GM06990 (cell line): ENCODE measurements at regions not wholly inside any gene's neighbourhood (a gene's known extent, or its start where the extent isn't known, plus 50 kb on each side); places are given as distances from the start of the nearest gene placed in this dataset.

Experiments
- DNase-seq: peaks from one replicate; pipeline ENCODE4 v3.0.0-alpha.2; 2011; ENCODE audit not compliant: insufficient read length; ENCODE audit errors: extremely low read depth
- H3K27me3 ChIP-seq: replicated peaks from 2 replicates; pipeline ENCODE4 v1.6.0; 2011; ENCODE audit warnings: low read length; ENCODE audit not compliant: control insufficient read depth, insufficient read depth
- H3K36me3 ChIP-seq: 2 replicates; pipeline ENCODE4 v1.5.1; 2011; ENCODE audit warnings: low read length; ENCODE audit not compliant: control insufficient read depth, insufficient read depth
- H3K4me3 ChIP-seq: replicated peaks from 2 replicates; pipeline ENCODE4 v1.5.1; 2011; ENCODE audit warnings: low read depth, mild to moderate bottlenecking, control low read depth, low read length
- TF ChIP-seq, protein P1 (sequence below): IDR thresholded peaks from 2 replicates; pipeline ENCODE4 v1.5.1; 2011; ENCODE audit warnings: low read length, control low read depth, mild to moderate bottlenecking, inconsistent platforms; ENCODE audit not compliant: insufficient read depth, poor library complexity, severe bottlenecking

DNA sequence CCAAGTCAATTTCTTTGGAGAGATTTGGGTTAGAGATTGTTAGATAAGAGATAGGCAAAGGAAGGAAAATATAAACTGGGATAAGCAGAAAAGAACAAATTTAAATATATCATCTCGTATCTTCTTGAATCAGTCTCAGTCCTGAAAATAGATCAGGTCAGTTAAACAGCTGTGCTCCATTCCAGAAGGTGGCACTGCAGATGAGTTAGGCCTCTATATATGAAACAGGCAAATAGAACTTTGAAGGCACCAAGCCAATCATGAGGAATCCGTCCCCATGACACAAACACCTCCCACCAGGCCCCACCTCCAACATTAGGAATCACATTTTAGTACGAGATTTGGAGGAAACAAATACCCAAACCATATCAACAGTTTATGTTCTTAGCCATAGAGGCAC, 605.5 kb upstream of the USP15 start:
- DNase-seq = no peak
- Histone ChIP-seq H3K4me3 (no peak overlapping the region), H3K27me3 (no peaks in the 10 kb centered on the region), H3K36me3 (no peaks in the 10 kb centered on the region)
- TF ChIP-seq, protein P1, sequence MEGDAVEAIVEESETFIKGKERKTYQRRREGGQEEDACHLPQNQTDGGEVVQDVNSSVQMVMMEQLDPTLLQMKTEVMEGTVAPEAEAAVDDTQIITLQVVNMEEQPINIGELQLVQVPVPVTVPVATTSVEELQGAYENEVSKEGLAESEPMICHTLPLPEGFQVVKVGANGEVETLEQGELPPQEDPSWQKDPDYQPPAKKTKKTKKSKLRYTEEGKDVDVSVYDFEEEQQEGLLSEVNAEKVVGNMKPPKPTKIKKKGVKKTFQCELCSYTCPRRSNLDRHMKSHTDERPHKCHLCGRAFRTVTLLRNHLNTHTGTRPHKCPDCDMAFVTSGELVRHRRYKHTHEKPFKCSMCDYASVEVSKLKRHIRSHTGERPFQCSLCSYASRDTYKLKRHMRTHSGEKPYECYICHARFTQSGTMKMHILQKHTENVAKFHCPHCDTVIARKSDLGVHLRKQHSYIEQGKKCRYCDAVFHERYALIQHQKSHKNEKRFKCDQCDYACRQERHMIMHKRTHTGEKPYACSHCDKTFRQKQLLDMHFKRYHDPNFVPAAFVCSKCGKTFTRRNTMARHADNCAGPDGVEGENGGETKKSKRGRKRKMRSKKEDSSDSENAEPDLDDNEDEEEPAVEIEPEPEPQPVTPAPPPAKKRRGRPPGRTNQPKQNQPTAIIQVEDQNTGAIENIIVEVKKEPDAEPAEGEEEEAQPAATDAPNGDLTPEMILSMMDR = no peak

DNA sequence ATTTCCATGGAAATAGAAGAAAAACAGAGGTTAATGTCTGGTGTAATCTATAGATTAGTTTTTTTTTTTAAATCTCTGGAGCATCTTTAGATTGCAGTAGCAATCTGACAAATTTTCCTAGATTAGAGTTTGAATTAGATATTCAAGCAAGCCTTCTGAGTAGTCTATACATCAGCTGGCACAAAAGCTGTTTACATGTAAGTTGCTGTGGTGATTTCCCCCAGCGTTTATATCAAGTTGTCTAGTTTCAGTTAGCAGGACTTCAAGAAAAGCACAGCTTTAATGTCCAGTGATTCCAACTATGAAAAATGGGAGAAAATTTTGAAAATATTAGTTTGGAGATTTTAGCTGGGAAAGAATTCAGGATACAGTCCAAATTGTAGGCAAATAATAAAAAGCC, 605.0 kb upstream of the USP15 start:
- no peaks in the 10 kb centered on the region for H3K27me3 ChIP-seq
- H3K36me3 ChIP-seq = no peaks in the 10 kb centered on the region
- no peak overlapping the region for H3K4me3 ChIP-seq
- DNase-seq = no peak
- TF ChIP-seq, protein P1 = no peak

DNA sequence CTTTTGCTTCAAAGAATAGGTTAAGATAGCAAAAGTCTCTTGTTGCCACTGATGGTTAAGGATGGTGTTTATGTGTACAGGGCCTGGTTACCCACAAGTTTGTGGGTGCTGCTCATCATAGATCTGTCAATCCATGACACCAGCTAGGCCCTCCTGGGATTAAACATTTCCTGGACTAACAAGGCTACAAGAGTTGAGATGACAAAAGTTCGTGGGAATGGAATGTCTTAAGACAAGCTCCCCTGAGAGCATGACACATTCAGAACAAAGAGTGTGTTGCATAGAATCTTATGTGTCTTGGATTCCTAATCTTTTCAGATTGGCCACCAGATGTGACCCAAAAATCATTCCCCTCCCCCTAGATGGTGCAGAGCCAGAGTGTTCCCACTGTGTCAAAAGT, 592.5 kb upstream of the USP15 start:
- no peaks in the 10 kb centered on the region for H3K27me3 ChIP-seq
- TF ChIP-seq, protein P1 = no peak
- no peak overlapping the region for H3K4me3 ChIP-seq
- no peaks in the 10 kb centered on the region for H3K36me3 ChIP-seq
- DNase-seq = no peak

DNA sequence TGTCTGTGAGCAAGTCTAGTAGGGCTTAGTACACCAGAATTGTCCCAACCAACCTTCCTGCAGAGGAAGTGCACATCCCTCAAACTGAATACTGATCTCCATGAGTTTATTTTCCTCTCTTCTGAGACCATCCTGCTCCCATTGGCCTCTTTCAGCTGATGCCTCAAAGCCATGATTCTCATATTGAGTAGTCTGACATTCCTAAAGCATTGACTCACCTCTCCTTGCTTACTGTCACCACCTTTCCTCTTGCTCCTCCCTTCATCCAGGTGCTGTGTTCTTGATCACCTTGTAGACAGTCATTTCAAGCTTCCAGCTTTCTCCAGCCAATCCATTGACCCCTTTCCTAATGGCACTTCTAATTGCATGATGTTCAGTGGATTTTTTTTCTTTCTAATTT, 583.7 kb upstream of the USP15 start:
- DNase-seq = no peak
- Histone ChIP-seq H3K27me3 (no peaks in the 10 kb centered on the region), H3K4me3 (no peak overlapping the region), H3K36me3 (no peaks in the 10 kb centered on the region)
- TF ChIP-seq, protein P1 = no peak

DNA sequence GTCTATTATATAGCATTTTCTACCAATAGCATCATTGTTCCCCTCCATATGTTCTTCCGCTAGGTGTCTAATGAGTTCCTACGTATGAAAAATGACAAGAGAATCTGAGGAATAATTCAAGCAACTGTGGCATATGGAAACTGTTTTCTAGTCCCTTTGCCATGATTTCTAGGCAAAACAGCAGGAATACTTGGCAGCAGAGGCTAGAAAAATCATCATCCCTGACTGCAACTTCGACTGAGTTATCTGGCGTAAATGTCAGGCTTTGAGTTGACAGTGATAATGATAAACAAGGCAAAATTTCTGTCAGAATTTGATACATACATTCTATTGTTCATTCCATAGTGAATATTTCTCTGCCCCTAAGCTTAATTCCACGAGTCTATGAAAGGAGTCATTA, 572.8 kb upstream of the USP15 start:
- Histone ChIP-seq H3K4me3 (no peak overlapping the region), H3K27me3 (no peaks in the 10 kb centered on the region), H3K36me3 (no peaks in the 10 kb centered on the region)
- DNase-seq = no peak
- TF ChIP-seq, protein P1 = no peak

DNA sequence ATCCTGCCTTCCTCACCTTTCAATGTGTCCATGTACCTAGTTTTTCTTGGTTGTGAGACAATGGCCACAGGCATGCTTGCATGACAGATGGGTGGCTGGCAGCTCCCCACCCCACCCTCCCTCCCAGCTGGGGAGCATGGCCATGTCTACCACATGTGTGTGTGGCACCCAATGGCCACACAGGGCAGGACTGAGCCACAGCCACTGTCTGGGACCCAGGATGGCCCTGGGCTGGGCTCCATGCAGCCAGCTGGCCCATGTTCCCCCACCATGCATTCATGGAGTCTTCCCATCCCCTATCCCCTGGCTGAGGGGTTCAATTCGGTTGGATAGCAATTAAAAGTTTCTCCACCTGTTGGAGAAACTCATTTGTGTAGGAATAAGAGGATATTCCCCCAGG, 566.0 kb upstream of the USP15 start:
- DNase-seq = no peak
- TF ChIP-seq, protein P1 = no peak
- no peaks in the 10 kb centered on the region for H3K27me3 ChIP-seq
- H3K36me3 ChIP-seq = no peaks in the 10 kb centered on the region
- H3K4me3 ChIP-seq = no peak overlapping the region
